HG03095 (cell line): ENCODE measurements at regions not wholly inside any gene's neighbourhood (a gene's known extent, or its start where the extent isn't known, plus 50 kb on each side); places are given as distances from the start of the nearest gene placed in this dataset.
"Not testable (repeated sequence)": the region's sequence is repeated elsewhere in the genome, so short reads cannot be mapped to it uniquely, and the experiment has no call there.

Experiments
- ATAC-seq: cut with Tn5 transposase; IDR thresholded peaks from one replicate; pipeline ENCODE4 v1.9.1; 2021; ENCODE audit warnings: moderate library complexity; ENCODE audit not compliant: unreplicated experiment

- ATAC-seq = no peak
These were observed 352.7 kb downstream of the NKX6-1 start for GRCh38 chr4:84146300-84146959.

DNA sequence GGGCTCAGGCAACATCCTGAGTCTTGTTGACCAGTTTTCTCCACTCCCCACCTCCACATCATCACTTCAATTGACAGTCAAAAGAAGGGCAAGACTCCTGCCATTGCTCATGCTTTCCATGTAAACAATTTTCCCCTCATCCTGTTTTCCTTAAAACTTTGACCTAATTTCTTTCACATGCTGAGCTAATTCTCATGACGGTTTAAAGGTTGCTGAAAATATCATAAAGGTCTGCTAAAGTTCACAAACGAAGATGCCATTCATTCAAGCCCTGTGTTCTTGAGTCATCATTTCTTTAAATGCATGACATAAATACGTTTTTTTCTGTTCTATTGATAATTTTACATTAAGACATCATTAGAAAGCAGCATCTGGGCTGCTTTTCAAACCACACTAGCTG, 353.9 kb downstream of the NKX6-1 start:
- no peak for ATAC-seq

DNA sequence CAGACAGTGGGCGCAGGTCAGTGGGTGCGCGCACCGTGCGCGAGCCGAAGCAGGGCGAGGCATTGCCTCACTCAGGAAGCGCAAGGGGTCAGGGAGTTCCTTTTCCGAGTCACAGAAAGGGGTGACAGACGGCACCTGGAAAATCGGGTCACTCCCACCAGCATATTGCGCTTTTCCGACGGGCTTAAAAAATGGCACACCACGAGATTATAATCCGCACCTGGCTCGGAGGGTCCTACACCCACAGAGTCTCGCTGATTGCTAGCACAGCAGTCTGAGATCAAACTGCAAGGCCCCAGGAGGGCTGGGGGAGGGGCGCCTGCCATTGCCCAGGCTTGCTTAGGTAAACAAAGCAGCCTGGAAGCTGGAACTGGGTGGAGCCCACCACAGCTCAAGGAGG, 372.2 kb downstream of the NKX6-1 start:
- not testable (repeated sequence) for ATAC-seq

DNA sequence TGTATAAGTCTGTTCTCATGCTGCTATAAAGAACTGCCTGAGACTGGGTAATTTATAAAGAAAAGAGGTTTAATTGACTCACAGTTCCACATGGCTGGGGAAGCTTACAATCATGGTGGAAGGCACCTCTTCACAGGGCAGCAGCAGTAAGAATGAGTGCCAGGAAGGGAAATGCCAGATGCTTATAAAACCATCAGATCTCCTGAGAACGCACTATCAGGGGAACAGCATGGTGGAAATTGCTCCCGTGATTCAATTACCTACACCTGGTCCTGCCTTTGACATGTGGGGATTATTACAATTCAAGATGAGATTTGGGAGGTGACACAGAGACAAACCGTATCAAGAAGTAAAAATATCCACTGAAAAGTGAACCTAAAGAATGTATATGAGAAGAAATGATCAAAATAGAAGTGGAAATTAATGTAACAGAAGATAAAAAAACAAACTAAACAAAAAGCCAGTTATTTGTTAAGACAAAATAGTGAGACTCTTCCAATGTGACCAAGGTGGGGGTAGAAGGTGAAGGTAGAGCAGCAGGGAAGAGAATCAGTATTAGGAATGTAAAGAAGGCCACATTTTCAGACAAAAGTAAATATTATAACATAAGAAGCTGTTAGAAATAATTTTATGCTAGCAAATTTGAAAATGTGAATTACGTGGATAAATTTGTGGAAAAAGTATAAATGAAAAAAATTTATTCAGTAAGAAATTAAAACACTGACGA, 372.9 kb downstream of the NKX6-1 start:
- ATAC-seq = no peak

- ATAC-seq = no peak
These were observed 389.1 kb downstream of the NKX6-1 start for GRCh38 chr4:84110040-84110439.

GRCh38 chr4:84101653-84102625, 397.2 kb downstream of the NKX6-1 start:
- not testable (repeated sequence) for ATAC-seq

GRCh38 chr4:84100071-84100470, 399.0 kb downstream of the NKX6-1 start:
- ATAC-seq = no peak

- no peak for ATAC-seq
These were observed 399.5 kb downstream of the NKX6-1 start for GRCh38 chr4:84099599-84099998.

DNA sequence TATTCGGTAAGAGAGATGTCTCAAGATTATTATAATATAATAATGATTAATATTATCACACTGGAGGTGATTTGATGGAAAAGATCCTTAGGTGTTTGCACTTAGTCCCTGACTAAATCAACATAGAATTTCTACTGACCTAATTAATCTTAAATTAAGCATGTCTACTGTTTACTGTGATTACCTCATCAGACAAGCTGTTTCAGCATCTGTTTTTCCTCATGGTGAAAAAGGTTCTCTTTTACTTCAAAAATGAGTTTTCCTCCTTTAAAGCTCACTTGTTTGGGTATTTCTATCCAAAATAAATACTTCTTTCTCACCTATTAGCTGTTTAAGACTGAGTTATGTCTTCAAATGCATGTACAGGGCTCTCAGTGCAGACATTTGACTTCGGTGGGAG, 407.8 kb downstream of the NKX6-1 start:
- ATAC-seq = no peak

DNA sequence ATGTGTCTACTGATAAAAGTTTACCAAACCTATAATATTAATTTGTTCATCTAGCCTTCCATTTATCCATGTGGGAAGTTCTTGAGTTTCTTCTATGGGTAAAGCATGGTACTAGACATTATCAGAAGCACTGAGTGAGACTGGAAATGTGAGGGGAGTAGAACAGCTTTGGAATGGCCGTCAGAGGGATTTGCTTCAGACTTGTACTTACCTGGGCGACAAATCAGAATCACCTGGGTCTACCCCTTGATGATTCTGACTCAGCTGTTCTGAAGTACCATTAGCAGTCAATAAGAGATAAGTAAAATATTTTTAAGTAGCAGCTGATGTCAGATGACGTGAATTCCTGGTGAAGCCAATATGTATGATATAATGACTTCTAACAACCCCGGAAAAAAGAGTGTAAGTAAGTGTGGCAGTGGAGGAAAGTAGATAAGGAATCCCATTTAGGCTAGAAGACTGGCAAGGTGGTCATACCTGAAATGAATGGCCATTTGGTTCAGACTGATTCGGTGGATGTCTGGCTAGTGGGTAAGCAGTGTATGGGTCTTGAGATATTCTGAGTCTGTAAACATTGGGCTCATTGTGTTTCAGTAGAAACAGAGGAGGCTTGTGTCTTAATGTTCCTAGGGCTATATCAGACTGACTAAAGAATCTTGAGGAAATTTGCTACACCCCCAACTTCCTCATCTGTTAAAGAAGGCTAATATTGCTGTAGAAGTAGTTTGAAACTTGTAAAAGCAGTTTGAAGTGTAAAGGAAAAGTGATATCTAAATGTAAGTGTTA, 409.2 kb downstream of the NKX6-1 start:
- no peak for ATAC-seq

- ATAC-seq = no peak
These were observed 413.1 kb downstream of the NKX6-1 start for GRCh38 chr4:84085986-84086385.

DNA sequence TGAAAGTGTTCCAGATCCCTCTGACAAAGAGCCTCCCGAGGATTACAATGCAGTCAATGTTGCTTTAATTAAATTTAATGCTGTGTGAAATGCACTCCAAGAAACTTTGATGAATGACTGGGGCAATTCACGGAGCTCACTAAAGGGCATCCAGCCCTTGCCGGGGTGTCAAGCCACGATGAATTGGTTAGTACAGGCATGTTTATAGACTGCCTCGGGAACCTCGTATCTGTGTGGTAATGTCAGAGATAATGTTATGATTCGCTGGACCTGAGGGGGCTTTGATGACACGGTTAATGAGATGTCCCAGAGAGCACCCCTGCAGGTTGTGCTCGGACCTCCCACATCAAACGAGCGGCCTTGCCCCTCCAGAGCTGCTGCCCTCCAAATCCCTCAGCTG, 428.8 kb downstream of the NKX6-1 start:
- ATAC-seq = no peak

- ATAC-seq = no peak
These were observed 435.5 kb downstream of the NKX6-1 start for GRCh38 chr4:84063619-84064018.

DNA sequence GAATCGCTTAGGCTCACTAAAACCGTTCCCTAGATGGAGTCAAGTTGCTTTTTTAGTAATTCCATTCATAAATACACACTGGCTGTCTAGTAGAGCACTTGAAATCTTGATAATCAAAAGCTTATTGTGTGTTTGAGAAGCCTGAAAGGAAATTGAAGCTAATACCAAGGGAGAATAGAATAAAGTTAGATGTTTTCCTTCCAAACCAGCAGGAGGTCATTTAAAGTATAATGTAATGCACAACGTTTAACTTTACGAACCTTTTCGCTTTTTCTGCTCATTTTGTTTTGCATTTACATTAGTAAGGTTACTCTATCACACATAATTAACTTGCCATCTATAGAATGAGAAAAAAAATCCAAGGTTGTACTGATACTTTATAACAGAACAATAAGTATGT, 440.9 kb downstream of the NKX6-1 start:
- ATAC-seq = no peak

- no peak for ATAC-seq
These were observed 447.5 kb downstream of the NKX6-1 start for GRCh38 chr4:84051639-84052038.

GRCh38 chr4:84051089-84051488, 448.0 kb downstream of the NKX6-1 start:
- no peak for ATAC-seq

GRCh38 chr4:84050015-84050414, 449.1 kb downstream of the NKX6-1 start:
- ATAC-seq = no peak

- no peak for ATAC-seq
These were observed 452.5 kb downstream of the NKX6-1 start for GRCh38 chr4:84046551-84046950.

- no peak for ATAC-seq
These were observed 457.7 kb downstream of the NKX6-1 start for GRCh38 chr4:84041426-84041825.

DNA sequence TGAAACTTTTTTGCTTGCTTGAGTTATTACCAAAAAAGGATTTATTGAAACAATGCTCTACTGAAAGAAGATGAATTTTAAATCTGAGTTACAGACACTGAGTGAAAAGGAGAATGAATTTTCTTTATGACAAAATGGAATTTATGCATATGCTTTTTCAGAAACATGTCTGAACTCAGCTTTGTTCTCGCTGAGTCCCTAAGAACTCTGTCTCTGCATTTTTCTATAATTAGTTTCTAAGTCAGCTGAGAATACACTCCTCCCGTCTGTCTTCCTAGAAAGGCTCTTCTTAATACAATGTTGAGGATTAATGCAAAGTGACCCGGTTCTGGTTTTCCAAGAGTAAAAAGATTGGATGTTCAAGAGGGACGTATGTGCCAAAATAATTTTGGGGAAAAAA, 463.5 kb downstream of the NKX6-1 start:
- ATAC-seq = no peak

GRCh38 chr4:84032372-84032771, 466.7 kb downstream of the NKX6-1 start:
- ATAC-seq = peak; percentile 90
